GM18907 (cell line): ENCODE measurements at regions not wholly inside any gene's neighbourhood (a gene's known extent, or its start where the extent isn't known, plus 50 kb on each side); places are given as distances from the start of the nearest gene placed in this dataset.
"Not testable (repeated sequence)": the region's sequence is repeated elsewhere in the genome, so short reads cannot be mapped to it uniquely, and the experiment has no call there.

Source experiments
- ATAC-seq: cut with Tn5 transposase; IDR thresholded peaks from one replicate; pipeline ENCODE4 v1.9.1; 2021; ENCODE audit warnings: mild to moderate bottlenecking, moderate library complexity; ENCODE audit not compliant: unreplicated experiment

DNA sequence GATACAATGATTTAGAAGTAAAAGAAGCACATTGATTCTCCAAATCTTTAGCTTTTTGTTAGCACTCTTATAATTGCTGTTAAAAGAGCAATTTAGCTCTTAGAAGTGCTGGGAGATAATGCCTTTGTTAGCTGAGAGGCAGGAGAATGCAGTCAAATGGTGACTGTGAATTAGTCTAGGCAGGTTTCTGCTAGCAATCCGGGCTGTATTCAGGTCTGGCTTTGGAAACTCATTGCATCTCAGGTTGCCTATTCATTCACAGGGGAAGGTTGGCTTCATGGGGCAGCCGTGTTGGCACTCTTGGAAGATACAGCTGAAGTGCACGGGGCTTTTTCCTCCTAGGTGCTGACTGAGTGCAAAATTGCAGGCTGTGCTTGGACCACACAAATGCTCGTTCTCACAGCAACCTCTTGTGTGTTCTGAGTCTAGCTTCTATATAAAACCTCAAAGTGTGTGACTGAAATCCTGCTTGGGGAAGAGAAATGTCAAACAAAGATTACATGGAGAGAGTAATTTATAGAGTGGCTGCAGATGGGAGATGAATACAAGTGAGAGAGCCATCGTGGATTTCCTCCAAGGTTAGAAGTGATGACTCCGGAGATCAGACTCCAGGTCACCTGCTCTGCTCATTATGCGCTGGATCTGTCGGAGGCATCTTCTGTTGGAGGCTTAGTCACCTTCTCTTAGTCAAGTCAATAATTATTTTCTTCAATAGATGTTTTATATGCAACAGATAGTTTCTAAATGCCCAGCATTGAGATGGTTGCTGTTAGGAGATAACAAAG lies 167.8 kb downstream of the PMAIP1 start:
- ATAC-seq, result no peak

DNA sequence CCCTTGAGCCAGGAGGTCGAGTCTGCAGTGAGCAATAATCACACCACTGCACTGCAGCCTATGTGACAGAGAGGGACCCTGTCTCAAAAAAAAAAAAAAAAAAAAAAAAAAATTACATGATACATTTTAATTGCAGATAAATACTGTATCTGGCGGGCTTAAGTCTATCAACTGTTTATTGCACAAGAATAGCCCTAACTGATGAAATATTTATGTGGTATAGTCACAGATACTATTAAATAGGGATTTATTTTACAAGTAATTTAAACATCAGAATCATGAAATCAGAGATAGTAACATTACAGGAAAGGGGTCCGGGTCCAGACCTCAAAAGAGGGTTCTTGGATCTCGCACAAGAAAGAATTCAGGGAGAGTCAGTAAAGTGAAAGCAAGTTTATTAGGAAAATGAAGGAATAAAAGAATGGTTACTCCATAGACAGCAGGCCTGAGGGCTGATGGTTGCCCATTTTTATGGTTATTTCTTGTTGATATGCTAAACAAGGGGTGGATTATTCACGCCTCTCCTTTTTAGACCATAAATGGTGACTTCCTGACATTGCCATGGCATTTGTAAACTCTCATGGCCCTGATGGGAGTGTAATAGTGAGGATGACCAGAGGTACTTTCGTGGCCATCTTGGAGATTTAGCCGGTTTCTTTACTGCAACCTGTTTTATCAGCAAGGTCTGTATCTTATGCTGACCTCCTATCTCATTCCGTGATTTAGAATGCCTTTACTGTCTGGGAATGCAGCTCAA lies 166.6 kb downstream of the PMAIP1 start:
- no peak for ATAC-seq

DNA sequence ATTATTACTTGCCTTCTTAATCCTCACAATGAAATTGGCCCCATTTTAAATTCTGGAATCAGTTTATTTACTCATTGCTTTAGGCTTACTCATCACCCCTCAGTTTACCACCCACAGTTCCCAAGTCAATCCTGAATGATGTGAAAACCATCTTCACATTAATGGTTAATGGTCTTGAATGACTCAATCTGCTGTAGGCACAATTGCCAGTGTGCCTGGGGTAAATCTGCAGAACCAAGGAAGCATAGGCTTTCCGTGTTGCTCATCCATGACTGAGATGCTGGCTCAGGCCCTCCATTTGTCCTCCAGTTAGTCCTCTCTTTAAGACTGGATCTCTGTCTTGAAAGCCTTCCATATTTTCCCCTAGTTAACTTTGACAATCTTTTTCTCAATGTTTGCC lies 164.5 kb downstream of the PMAIP1 start:
- ATAC-seq, result no peak

DNA sequence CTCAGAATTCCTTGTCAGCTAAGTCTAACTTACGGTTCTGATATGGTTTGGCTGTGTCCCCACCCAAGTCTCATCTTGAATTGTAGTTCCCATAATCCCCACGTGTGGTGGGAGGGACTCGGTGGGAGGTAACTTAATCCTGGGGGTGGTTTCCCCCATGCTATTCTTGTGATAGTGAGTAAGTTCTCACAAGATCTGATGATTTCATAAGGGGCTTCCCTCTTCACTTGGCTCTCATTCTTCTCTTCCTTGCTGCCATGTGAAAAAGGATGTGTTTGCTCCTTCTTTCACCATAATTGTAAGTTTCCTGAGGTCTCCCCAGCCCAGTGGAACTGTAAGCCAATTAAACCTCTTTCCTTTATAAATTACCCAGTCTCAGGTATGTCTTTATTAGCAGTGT lies 163.0 kb downstream of the PMAIP1 start:
- ATAC-seq, result not testable (repeated sequence)

DNA sequence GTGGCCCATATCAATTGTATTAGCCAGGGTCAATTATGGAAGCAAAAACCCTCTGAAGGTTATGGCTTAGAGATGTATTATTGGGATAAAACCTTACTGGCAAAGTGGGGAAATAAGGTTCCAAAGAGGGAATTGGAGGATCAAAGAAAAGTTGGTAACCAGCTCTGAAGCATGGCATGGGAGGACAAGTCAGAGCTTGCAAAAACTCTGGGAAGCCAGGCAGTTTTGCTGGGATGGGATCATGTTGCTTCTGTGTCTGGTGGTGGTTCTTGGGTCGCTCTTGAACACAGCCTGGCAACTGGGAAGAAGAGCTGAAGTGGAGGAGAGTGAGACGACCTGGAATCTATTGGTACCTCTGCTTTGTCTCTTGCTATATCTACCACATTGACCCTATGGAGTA lies 162.6 kb downstream of the PMAIP1 start:
- no peak for ATAC-seq

DNA sequence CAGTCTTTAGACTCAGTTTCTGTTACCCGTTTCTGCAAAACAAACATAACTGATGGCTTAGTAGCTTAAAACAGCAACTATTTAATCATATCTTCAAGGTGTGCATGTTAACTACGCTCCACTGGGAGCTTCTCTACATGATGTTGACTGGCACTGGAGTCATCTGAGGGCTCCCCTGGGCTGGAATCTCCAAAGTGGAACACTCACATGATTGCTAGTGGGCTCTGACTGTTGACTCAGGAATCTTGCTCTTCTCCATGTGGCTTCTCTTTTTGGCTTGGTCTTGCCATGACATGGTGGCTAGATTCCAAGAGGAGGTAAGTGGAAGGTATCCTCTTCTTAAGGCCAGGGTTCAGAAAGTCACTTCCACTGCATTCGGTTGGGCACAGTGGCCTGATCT lies 160.8 kb downstream of the PMAIP1 start:
- no peak for ATAC-seq

DNA sequence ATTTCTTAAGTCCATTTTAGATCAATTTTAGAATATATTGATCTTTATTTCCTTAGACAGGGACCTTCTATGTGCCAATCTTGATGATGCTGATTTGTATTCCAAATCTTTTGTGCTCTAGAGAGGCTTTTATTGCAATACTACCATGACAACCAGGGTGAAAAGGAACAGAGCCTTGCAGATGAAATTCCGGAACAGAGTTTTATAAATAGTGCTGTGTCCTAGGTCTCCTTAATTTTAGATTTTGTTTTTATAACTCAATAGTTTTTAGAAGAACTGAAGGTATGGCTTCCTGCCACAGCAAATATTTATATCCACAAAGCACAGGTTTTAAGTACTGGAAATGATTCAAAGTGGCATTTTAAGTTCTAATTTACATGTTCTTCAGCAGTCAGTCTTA lies 160.2 kb downstream of the PMAIP1 start:
- ATAC-seq, result no peak

DNA sequence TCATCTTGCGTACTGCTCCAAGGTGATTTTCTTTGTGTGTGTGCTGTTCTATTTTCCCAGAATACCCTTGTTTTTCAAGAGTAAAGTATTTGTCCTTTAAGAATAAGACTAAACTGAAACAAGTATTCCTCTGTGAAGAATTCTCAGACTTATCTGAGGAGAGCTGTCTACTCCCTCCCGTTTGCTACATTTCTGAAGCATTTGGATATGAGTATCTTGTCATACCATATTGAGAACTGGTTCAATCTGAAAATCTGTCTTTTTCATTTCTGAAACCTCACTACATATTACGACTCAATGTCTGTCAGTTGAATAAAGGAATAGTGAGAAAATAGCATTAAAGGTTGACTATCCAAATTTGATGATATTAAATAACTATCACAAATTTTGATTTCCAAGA lies 159.4 kb downstream of the PMAIP1 start:
- ATAC-seq, result no peak

DNA sequence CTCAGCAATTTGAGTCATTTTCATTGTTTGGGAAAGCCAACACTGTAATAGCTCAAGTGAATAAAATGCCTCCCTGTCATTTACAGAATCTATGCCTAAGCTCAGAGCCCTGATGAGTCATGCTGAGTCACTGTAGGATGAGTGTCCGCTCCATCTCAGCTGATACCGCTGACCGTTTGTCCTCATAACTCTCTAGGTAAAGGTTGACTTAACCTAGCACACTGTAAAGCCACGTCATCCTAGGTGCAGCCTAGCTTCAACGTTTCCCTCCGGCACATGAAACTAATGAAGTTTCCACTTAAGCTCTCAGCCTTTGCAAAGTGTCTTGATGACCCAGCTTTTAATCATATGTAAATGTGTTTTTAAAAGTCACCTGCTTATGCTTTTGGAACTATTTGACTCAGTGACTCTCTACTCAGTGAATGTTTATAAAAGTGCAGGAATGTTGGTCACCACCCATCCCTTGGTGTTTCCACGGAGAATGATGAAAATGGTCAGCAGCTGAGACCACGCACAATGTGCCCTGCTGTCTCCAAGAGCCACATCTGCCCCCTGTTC lies 154.0 kb downstream of the PMAIP1 start:
- peak; percentile 40 for ATAC-seq

DNA sequence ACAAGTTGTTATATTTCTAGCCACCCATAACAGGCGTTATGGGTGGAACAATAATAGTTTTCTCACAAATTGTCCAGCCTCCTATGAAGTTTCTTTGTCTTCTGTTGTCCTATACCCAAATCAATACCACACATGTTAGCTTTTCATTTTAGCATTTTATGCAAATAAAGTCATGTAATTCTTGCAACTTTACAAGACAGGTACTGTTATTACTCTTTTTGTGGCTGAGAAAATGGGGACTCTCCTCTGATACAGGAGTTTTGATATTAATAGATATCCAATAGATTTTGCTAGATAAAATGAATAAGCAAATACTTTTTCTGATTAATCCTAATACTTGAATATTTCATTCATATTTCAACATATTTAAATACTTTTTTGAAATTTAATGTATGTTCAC lies 151.0 kb downstream of the PMAIP1 start:
- no peak for ATAC-seq

DNA sequence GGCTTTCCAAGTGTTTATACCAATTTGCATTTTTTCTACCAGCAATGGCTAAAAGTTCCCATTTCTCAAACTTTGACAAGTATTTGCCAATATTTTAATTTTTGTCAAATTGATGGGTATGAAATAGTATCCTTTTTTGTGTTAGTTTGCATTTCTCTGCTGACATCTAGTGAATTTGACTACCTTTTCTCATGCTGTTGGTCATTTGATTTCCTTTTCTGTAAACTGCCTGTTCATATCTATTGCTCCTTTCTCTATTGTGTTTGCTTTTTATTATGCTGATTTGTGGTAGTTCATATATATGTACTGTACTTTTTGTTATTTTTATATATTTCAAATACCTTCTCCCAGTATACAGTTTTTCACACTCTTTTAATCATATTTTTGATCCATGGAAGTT lies 149.4 kb downstream of the PMAIP1 start:
- ATAC-seq, result no peak

DNA sequence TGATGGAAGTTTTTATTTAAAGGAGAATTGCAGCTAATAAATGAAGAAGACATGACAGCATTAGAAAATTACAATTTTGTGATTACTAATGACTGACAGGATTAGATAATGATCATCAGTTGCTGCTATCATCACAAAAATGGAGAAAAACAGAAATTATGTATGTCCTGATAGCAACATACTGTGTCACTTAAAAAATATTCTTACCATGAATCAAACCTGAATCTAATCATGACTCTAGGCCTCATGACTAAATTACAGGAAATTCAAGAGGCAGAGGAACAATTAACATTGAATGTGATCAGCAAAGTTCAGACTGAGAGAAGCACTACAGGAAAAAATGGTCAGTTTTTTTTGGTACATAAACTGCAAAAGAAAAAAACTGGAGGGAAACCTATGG lies 147.8 kb downstream of the PMAIP1 start:
- no peak for ATAC-seq

DNA sequence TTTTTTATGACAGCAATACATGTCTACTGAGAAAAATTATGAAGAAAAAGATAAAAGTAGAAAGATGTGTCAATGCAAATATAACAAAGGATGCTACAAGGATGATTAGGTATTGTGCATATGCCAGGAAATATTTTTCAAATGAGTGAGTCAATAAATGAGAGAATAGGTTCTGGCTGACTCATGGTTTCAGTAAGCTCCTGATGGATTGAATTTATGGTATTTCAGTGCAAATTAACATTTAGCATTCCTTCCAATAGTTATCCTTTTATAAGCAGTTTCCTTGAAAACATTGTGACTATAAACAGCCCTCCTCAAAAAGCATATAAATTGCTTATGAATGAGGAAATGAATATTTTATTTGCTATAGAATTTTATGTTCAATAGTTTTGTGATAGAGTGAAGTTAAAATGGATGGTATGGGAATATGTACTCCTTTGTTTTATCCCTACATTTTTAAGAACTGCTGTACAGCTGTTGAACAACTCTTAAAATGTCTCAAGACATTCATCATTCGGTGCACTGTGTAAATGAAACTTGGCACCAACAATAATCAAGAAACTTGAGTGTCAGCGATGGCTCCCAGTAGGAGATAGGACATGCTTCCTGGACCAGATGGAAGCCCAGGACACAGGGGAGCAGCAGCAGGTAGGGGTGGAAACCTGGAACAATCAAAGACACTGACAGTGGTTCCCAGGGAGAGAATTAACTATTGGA lies 144.7 kb downstream of the PMAIP1 start:
- ATAC-seq, result no peak

DNA sequence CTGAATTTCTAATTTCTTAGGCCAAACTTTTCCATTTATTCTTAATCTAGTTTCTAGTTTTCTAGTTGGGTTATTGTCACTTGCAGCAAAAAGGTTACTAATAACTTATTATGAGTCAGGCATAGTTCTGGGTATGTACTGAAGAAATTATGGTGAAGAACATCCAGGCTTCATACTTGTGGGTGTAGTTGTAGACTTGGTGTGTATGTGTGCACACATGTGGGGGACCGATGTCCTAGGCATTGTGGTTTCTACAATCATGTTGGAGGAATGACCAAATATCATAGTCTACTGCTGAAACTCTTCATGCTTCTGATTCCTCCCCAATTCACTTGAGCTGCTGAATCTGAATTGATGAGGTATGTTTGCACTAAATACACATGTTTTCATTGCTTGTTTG lies 141.2 kb downstream of the PMAIP1 start:
- ATAC-seq, result no peak

DNA sequence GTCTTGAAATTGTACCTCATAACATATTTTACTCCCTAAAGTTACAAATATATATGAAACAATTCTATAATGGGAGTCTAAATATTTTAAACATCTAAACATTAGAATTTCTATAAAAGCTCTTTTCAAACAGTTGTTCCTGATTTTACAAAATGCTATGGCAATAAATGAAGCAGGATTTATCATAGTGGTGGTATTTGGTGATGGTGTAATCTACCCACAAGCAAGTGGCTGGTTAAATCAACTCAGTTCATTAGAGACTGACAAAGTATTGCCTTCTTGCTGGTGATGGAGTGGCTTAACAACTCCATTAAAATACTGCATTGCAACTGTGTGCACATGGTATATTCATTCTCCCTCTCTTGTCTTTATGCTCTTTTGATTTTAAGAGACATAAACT lies 138.9 kb downstream of the PMAIP1 start:
- ATAC-seq, result no peak

DNA sequence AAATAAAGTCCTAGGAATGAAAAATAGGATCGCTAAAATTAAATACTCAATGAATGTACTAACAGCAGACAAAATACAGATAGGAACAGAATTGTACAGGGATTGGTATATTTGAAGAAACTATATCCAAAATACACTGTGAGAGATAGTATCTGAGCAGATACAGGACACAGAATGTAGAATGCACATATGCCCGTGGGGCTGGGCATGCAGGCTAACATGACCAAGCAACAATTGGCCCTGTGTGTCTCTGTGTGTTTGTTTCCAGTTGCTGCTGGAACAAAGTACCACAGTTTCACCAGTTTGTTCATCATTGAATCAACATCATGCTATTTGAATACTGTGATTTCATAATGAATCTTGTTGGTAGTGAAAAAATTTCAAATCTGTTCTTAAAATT lies 127.6 kb downstream of the PMAIP1 start:
- ATAC-seq, result no peak

DNA sequence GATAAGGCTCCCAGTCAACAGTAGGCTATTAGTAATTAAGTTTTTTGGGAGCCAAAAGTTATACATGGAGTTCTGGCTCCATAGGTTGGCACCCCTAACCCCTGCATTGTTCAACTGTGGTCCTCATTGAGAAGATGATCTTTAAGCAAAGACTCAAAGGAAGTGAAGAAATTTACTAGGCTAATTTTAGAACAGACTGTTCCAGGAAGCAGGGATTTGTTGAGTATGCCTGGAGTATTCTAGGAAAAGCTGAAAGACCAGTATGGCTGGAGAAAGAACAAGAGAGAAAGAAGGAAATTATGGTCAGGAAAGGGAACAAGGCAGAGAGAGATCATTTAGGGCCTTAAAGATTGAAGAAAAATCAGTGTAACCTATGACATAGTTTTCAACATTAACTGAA lies 125.1 kb downstream of the PMAIP1 start:
- no peak for ATAC-seq

DNA sequence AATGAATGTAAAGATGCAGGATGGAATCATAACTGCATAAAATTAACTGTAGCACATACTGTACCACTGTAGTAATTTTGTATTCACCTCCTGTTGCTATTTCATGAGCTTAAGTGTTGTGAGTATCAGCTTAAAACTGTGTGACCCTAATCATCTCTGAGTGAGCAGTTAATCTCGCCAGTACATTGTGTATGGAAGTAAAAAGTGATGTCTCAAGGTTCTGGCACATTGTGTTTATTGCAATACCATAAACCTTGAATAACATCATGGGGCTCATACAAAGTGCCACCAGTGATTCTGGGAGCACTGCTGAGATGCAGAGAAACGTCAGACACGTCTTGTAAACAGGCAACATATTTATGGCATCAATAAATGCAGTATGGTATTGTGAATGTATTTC lies 124.5 kb downstream of the PMAIP1 start:
- ATAC-seq, result no peak

DNA sequence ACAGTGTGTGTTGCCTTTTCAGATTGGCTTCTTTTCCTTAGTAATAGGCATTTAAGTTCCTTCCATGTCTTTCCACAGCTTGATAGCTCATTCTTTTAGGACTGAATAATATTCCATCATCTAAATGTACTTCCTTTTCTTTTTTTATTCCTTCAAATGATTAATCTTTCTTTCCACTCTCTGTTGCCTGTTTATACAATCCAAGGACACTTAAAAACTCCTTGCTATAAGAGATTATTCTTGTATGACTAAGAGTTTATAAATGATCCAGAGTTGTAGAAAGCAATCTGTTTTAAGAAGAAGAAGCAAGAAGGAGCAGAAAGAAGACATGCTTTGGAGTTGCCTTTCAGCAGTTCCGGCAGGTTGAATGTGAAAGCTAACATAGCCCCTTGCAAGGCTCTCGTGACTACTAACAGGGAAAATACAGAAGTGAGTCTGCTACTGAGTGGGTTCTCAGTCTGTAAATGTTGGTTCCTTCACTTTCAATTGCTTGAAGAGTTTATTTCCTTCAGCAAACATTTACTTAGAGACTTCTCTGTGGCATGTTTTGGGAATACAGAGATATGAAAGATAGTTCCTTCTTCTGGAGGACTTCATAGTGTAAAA lies 123.0 kb downstream of the PMAIP1 start:
- no peak for ATAC-seq

DNA sequence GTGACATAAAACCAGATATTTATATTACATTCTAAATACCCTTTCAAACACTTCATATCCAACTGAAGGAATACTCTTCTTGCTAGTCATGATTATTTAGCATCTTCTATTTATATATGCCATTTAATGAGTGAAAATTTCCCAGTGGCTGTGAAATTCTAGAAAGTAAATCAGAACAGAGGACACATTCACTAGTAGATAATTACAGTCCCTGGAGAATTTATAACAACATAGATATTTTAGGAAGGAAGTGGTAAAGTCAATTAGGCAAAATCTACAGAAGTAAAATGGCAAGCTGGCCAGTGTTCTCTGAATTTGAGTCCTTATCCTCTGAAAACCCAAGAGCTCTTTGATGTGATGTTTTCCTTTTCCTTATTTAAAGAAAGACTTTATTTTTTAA lies 121.8 kb downstream of the PMAIP1 start:
- ATAC-seq, result no peak
